Cardiac muscle cell (in vitro differentiated cells and primary cell): ENCODE measurements at regions not wholly inside any gene's neighbourhood (a gene's known extent, or its start where the extent isn't known, plus 50 kb on each side); places are given as distances from the start of the nearest gene placed in this dataset.
"Not testable (repeated sequence)": the region's sequence is repeated elsewhere in the genome, so short reads cannot be mapped to it uniquely, and the experiment has no call there.

ENCODE experiments used
- DNase-seq, 2 donors: peaks; one replicate each; pipeline versions ENCODE4 v3.0.0 to v3.0.0-alpha.2; 2010 to 2017; ENCODE audit warnings: low read depth in 1 of 2, low spot score in 1 of 2
- H3K27ac ChIP-seq: fragments of 200-600 bp; sonication (generic); 2 replicates; pipeline ENCODE4 v1.5.1; 2016
- H3K27me3 ChIP-seq: fragments of 200-600 bp; sonication (generic); 2 replicates; pipeline ENCODE4 v1.6.0; 2016; ENCODE audit warnings: control low read depth
- H3K36me3 ChIP-seq: fragments of 200-600 bp; sonication (generic); 2 replicates; pipeline ENCODE4 v1.5.1; 2016; ENCODE audit warnings: control low read depth
- H3K4me1 ChIP-seq: fragments of 200-600 bp; sonication (generic); 2 replicates; pipeline ENCODE4 v1.8.1; 2017; ENCODE audit warnings: low read depth, mild to moderate bottlenecking, mixed run types
- H3K4me3 ChIP-seq: fragments of 200-600 bp; sonication (generic); 2 replicates; pipeline ENCODE4 v1.5.1; 2016; ENCODE audit warnings: mild to moderate bottlenecking
- H3K9me3 ChIP-seq: fragments of 200-600 bp; sonication (generic); 2 replicates; pipeline ENCODE4 v1.5.1; 2017; ENCODE audit warnings: low read depth, mild to moderate bottlenecking, control low read depth
- CTCF ChIP-seq: IDR thresholded peaks from 2 replicates; pipeline ENCODE4 v1.5.1; 2012; ENCODE audit warnings: low read depth, mild to moderate bottlenecking, low read length

- Histone ChIP-seq H3K4me1 (no peaks in the 10 kb centered on the region), H3K27me3 (no peaks in the 10 kb centered on the region), H3K4me3 (no peak overlapping the region), H3K36me3 (no peaks in the 10 kb centered on the region), H3K9me3 (no peaks in the 10 kb centered on the region), H3K27ac (no peak overlapping the region)
- DNase-seq, result no peak
- no peak for TF ChIP-seq CTCF
Observed at GRCh38 chr16:35154627-35155026, 1695.2 kb downstream of the TP53TG3F start.

- not testable (repeated sequence) for H3K4me1 ChIP-seq, H3K27ac ChIP-seq, H3K4me3 ChIP-seq, H3K27me3 ChIP-seq, H3K36me3 ChIP-seq, DNase-seq, H3K9me3 ChIP-seq
Observed at GRCh38 chr16:35157549-35157948, 1698.1 kb downstream of the TP53TG3F start.

GRCh38 chr16:35169324-35169723 is 1709.9 kb downstream of the TP53TG3F start:
- not testable (repeated sequence) for H3K36me3 ChIP-seq, H3K27me3 ChIP-seq, H3K9me3 ChIP-seq, H3K4me1 ChIP-seq, DNase-seq, H3K4me3 ChIP-seq, H3K27ac ChIP-seq

GRCh38 chr16:35170061-35170460 is 1710.6 kb downstream of the TP53TG3F start:
- H3K9me3 ChIP-seq, result not testable (repeated sequence)

GRCh38 chr16:35170610-35171009 is 1711.2 kb downstream of the TP53TG3F start:
- no peak overlapping the region for H3K27ac ChIP-seq
- H3K36me3 ChIP-seq, result no peaks in the 10 kb centered on the region
- TF ChIP-seq CTCF, result no peak
- no peaks in the 10 kb centered on the region for H3K4me1 ChIP-seq
- no peak for DNase-seq
- no peaks in the 10 kb centered on the region for H3K9me3 ChIP-seq
- H3K4me3 ChIP-seq, result no peak overlapping the region
- H3K27me3 ChIP-seq, result no peaks in the 10 kb centered on the region

More at GRCh38 chr16:35170061-35170460, 1710.6 kb downstream of the TP53TG3F start:
- not testable (repeated sequence) for H3K4me1 ChIP-seq, DNase-seq, H3K27me3 ChIP-seq, H3K36me3 ChIP-seq, H3K4me3 ChIP-seq, H3K27ac ChIP-seq

- Histone ChIP-seq H3K4me1 (no peaks in the 10 kb centered on the region), H3K36me3 (no peaks in the 10 kb centered on the region), H3K4me3 (no peak overlapping the region), H3K9me3 (no peaks in the 10 kb centered on the region), H3K27me3 (no peaks in the 10 kb centered on the region), H3K27ac (no peak overlapping the region)
- no peak for TF ChIP-seq CTCF
- no peak for DNase-seq
Observed at GRCh38 chr16:35171106-35171505, 1711.7 kb downstream of the TP53TG3F start.

- no peak overlapping the region for H3K27ac ChIP-seq
- no peak overlapping the region for H3K4me3 ChIP-seq
- H3K9me3 ChIP-seq, result no peaks in the 10 kb centered on the region
- no peak for TF ChIP-seq CTCF
- DNase-seq, result no peak
- no peaks in the 10 kb centered on the region for H3K27me3 ChIP-seq
- H3K4me1 ChIP-seq, result no peaks in the 10 kb centered on the region
- H3K36me3 ChIP-seq, result no peaks in the 10 kb centered on the region
Observed at GRCh38 chr16:35173295-35173694, 1713.9 kb downstream of the TP53TG3F start.
